ENCODE measurements at regions not wholly inside any gene's neighbourhood (a gene's known extent, or its start where the extent isn't known, plus 50 kb on each side); places are given as distances from the start of the nearest gene placed in this dataset.
"Not testable (repeated sequence)": the region's sequence is repeated elsewhere in the genome, so short reads cannot be mapped to it uniquely, and the experiment has no call there.

DNA sequence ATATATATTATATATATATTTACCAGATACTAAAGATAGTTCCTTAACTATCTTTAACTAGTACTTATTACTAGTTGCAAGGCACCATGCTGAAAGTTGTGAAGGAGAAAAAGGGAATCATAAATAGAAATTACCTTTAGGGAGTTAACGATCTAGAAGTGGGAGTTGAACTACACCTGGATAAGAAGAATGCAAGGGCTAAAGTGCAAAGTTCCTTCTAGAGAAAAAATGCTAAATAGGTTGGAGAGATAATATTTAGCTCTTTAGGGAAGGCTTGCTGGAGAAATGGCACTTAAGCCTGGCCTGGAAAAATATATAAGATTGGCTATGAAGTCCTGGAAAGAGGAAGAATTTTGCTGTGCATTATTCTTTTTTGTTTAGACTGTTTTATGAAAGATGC is 130.6 kb upstream of the IGSF10 start:
- Histone ChIP-seq H3K4me3 (no peak overlapping the region), H3K27me3 (no peaks in the 10 kb centered on the region), H3K36me3 (no peaks in the 10 kb centered on the region), H3K9me3 (no peaks in the 10 kb centered on the region), H3K27ac (no peak overlapping the region), H3K4me1 (no peaks in the 10 kb centered on the region)
- intact Hi-C loops (cut with DNase I): no loop called here
- no peak for DNase-seq
- WGBS, 2 donors: 83 to 85% methylated on average over 1 of the region's 1 CpG
- no peak for TF ChIP-seq POLR2A (IDR thresholded peaks at IDR 0.05)
- TF ChIP-seq, protein P1, sequence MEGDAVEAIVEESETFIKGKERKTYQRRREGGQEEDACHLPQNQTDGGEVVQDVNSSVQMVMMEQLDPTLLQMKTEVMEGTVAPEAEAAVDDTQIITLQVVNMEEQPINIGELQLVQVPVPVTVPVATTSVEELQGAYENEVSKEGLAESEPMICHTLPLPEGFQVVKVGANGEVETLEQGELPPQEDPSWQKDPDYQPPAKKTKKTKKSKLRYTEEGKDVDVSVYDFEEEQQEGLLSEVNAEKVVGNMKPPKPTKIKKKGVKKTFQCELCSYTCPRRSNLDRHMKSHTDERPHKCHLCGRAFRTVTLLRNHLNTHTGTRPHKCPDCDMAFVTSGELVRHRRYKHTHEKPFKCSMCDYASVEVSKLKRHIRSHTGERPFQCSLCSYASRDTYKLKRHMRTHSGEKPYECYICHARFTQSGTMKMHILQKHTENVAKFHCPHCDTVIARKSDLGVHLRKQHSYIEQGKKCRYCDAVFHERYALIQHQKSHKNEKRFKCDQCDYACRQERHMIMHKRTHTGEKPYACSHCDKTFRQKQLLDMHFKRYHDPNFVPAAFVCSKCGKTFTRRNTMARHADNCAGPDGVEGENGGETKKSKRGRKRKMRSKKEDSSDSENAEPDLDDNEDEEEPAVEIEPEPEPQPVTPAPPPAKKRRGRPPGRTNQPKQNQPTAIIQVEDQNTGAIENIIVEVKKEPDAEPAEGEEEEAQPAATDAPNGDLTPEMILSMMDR (IDR thresholded peaks at IDR 0.05): no peak

DNA sequence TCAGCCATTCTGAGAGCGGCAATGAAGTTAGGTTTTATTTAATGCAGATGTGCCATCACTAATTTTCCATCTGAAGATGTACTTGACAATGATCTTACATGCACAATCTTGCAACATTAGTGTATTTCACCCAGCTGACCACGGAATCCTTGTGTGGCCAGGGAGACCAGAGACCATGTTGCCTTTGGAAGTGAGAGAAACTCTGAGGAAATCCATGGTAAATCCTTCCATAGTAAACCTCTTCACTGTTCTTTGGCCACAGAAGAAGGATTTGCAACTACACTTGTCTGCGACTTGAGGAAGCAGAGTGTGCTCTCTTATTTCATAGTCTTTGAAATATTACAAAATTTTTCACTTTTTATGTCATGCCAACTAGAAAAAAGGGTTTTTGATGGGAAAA is 128.4 kb upstream of the IGSF10 start:
- Histone ChIP-seq H3K9me3 (no peaks in the 10 kb centered on the region), H3K27ac (no peak overlapping the region), H3K27me3 (no peaks in the 10 kb centered on the region), H3K36me3 (no peaks in the 10 kb centered on the region), H3K4me3 (no peak overlapping the region), H3K4me1 (no peaks in the 10 kb centered on the region)
- TF ChIP-seq, protein P1 (IDR thresholded peaks at IDR 0.05): no peak
- TF ChIP-seq POLR2A (IDR thresholded peaks at IDR 0.05): no peak
- DNase-seq: no peak
- intact Hi-C loops (cut with DNase I): no loop called here
- WGBS, 2 donors: 69 to 71% methylated on average over 3 of the region's 3 CpGs

DNA sequence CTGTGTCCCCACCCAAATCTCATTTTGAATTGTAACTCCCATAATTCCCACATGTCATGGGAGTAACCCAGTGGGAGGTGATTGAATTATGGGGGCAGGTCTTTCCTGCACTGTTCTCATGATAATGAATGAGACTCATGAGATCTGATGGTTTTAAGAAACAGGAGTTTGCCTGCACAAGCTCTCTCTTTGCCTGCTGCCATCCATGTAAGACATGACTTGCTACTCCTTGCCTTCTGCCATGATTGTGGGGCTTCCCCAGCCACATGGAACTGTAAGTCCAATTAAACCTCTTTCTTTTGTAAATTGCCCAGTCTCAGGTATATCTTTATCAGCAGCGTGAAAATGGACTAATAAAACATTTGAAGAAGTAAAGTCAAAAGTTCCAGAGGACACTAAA is 126.8 kb upstream of the IGSF10 start:
- H3K27ac ChIP-seq; intact Hi-C loops (cut with DNase I); H3K4me3 ChIP-seq; DNase-seq; H3K27me3 ChIP-seq; H3K36me3 ChIP-seq; H3K9me3 ChIP-seq; H3K4me1 ChIP-seq: not testable (repeated sequence)
- 92% methylated on average over 1 of the region's 1 CpG for WGBS, 2 donors

DNA sequence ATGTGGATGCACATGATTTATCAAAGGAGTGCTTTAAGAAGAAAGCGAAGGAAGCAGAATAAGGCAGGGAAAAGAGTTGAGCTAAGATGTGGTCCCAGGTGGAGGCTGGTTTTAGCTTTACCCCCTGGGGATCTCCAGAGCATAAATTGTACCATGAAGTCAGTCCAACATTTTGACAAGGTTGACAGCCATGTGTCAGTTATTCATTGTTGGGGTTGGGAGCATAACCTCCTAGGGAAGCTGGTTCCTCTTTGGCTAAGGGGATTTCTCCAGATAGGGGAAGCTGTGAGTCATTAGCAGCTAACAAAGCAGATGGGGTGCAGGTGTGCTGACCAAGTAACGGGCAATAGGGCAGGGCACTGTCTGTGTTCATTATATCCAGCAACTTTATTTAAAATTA is 123.7 kb upstream of the IGSF10 start:
- no peaks in the 10 kb centered on the region for H3K9me3 ChIP-seq
- no peaks in the 10 kb centered on the region for H3K27me3 ChIP-seq
- no peak overlapping the region for H3K4me3 ChIP-seq
- no peak for DNase-seq
- WGBS, 2 donors: 47 to 49% methylated on average over 2 of the region's 2 CpGs
- no peaks in the 10 kb centered on the region for H3K4me1 ChIP-seq
- TF ChIP-seq POLR2A (IDR thresholded peaks at IDR 0.05): no peak
- TF ChIP-seq, protein P1 (IDR thresholded peaks at IDR 0.05): no peak
- no peaks in the 10 kb centered on the region for H3K36me3 ChIP-seq
- intact Hi-C loops (cut with DNase I): no loop called here
- H3K27ac ChIP-seq: no peak overlapping the region

DNA sequence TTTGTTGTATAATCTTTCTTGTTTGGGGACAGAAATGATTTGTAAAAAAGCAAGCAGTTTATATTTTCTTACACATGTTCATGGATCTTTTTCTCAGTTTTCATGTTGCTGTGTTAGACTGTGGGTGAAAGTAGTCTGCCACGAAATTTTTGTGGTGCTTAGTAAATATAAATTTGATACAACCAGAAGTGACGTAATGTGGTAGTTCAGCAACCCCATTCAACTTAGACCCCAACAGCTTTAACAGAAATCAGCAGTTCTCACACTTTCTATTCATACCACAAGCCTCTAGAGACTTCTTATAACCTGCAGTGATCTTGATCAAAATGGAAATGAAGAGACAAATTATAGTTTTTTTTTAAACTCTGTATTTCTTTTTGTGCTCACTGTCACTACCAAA is 120.2 kb upstream of the IGSF10 start:
- no peaks in the 10 kb centered on the region for H3K36me3 ChIP-seq
- no peak for DNase-seq
- no peaks in the 10 kb centered on the region for H3K4me1 ChIP-seq
- WGBS, 2 donors: 50 to 54% methylated on average over 2 of the region's 2 CpGs
- peak overlapping the region in 1 of 4 donors; percentile 14 for H3K27ac ChIP-seq
- intact Hi-C loops (cut with DNase I): no loop called here
- no peaks in the 10 kb centered on the region for H3K27me3 ChIP-seq
- H3K9me3 ChIP-seq: no peaks in the 10 kb centered on the region
- TF ChIP-seq POLR2A (IDR thresholded peaks at IDR 0.05): no peak
- TF ChIP-seq, protein P1 (IDR thresholded peaks at IDR 0.05): no peak
- H3K4me3 ChIP-seq: no peak overlapping the region

DNA sequence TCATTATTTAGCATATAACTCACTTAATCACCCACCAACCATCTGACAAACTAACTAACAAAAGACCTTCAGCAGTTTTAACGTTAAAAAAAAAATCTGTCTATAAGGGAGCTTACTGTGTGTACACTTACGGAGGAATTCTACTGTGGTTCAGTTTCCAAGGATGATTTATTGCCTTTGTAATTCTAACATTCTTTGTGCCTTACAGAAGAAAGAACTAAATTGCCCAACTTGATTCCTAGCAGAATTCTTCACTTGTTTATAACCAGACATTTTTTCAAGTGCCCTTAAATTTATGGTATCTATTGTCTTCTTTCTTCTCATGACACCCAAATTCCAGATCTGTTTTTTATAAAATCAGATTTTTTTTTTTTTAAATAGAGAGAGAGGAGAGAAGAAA is 119.7 kb upstream of the IGSF10 start:
- Histone ChIP-seq H3K27me3 (no peaks in the 10 kb centered on the region), H3K4me1 (no peaks in the 10 kb centered on the region), H3K9me3 (no peaks in the 10 kb centered on the region), H3K27ac (peak overlapping the region in 1 of 4 donors; percentile 14), H3K36me3 (no peaks in the 10 kb centered on the region), H3K4me3 (no peak overlapping the region)
- DNase-seq: no peak
- intact Hi-C loops (cut with DNase I): no loop called here
- no peak for TF ChIP-seq POLR2A (IDR thresholded peaks at IDR 0.05)
- TF ChIP-seq, protein P1 (IDR thresholded peaks at IDR 0.05): no peak
- 12 to 18% methylated on average over 2 of the region's 2 CpGs for WGBS, 2 donors
